GM12878 (cell line): ENCODE measurements at regions not wholly inside any gene's neighbourhood (a gene's known extent, or its start where the extent isn't known, plus 50 kb on each side); places are given as distances from the start of the nearest gene placed in this dataset.

Experiments
- ATAC-seq: fragments of 200-7000 bp; cut with Tn5 transposase; 3 replicates; pipeline ENCODE4 v1.9.1; 2020; ENCODE audit warnings: mild to moderate bottlenecking, moderate library complexity
- BruUV-seq: library from RNA; stranded (reverse); fragments of 400-500 nt; replicated peaks from 2 replicates; lab custom pipeline; 2021; lab: Mats Ljungman, UMichigan
- CTCF ChIA-PET: fragments of 300-600 bp; sonication (Branson Sonifier 250); formaldehyde crosslinking; extraction: SDS; loops from one replicate; lab custom pipeline; 2021; ENCODE audit warnings: inconsistent platforms; lab: Yijun Ruan, JAX
- POLR2A ChIA-PET: fragments of 350-600 bp; formaldehyde crosslinking; extraction: SDS; loops from one replicate; lab custom pipeline; 2021; ENCODE audit warnings: inconsistent platforms; lab: Charles Lee
- RAD21 ChIA-PET: fragments of 300-600 bp; sonication (Branson Sonifier 250); formaldehyde crosslinking; loops from one replicate; lab custom pipeline; 2023; ENCODE audit warnings: antibody characterized with exemption; ENCODE audit not compliant: unreplicated experiment; lab: Charles Lee
- SMC1A ChIA-PET: fragments of 300-600 bp; sonication (Branson Sonifier 250); formaldehyde crosslinking; loops from one replicate; lab custom pipeline; 2023; ENCODE audit not compliant: unreplicated experiment, uncharacterized antibody; lab: Charles Lee
- DNase-seq: peaks from one replicate; pipeline ENCODE4 v3.0.0-alpha.2; 2011; ENCODE audit warnings: low read depth, low spot score
- FAIRE-seq: peaks from 3 replicates; lab custom pipeline; 2011; peaks lifted over from hg19 to GRCh38; lab: Jason Lieb, UNC
- H2AFZ ChIP-seq: 2 replicates; pipeline ENCODE4 v1.6.0; 2011; ENCODE audit warnings: low read depth, low read length, control low read depth; ENCODE audit not compliant: control insufficient read depth
- H3K27ac ChIP-seq: 2 replicates; pipeline ENCODE4 v1.5.1; 2011; ENCODE audit warnings: control low read depth; ENCODE audit not compliant: control insufficient read depth, insufficient read depth
- H3K27me3 ChIP-seq, 2 experiments: replicated peaks in 1 of 2; 2 replicates each; pipeline versions ENCODE4 v1.6.0 to v1.6.1; 2011; ENCODE audit warnings: low read length in 1 of 2; ENCODE audit not compliant: control insufficient read depth in 2 of 2, insufficient read depth in 2 of 2
- H3K36me3 ChIP-seq, 2 experiments: 2 replicates each; pipeline ENCODE4 v1.5.1; 2011; ENCODE audit warnings: low read length in 1 of 2; ENCODE audit not compliant: control insufficient read depth in 2 of 2, insufficient read depth in 2 of 2
- H3K4me1 ChIP-seq: 2 replicates; pipeline ENCODE4 v1.6.1; 2011; ENCODE audit warnings: mild to moderate bottlenecking, low read length, moderate library complexity, mixed read lengths; ENCODE audit not compliant: control insufficient read depth, insufficient read depth
- H3K4me2 ChIP-seq: 2 replicates; pipeline ENCODE4 v1.6.0; 2011; ENCODE audit warnings: control low read depth; ENCODE audit not compliant: control insufficient read depth, insufficient read depth
- H3K4me3 ChIP-seq: fragments of 200-600 bp; sonication (generic); 2 replicates; pipeline ENCODE4 v1.5.1; 2016
- H3K79me2 ChIP-seq: 2 replicates; pipeline ENCODE4 v1.6.0; 2011; ENCODE audit warnings: low read length; ENCODE audit not compliant: control insufficient read depth, insufficient read depth
- H3K9ac ChIP-seq: 2 replicates; pipeline ENCODE4 v1.8.0; 2011; ENCODE audit warnings: low read length, control low read depth, mixed read lengths; ENCODE audit not compliant: control insufficient read depth, insufficient read depth
- H3K9me3 ChIP-seq: replicated peaks from 3 replicates; pipeline ENCODE4 v1.5.1; 2011; ENCODE audit warnings: mild to moderate bottlenecking, low read length; ENCODE audit not compliant: control insufficient read depth, insufficient read depth
- H4K20me1 ChIP-seq: 2 replicates; pipeline ENCODE4 v1.6.0; 2011; ENCODE audit not compliant: control insufficient read depth, insufficient read depth
- EZH2 ChIP-seq: IDR thresholded peaks from 2 replicates; pipeline ENCODE4 v1.6.1; 2012; ENCODE audit warnings: low read depth, mild to moderate bottlenecking, control low read depth, inconsistent platforms, low read length, borderline replicate concordance; ENCODE audit not compliant: control insufficient read depth
- GABPA ChIP-seq: IDR thresholded peaks from 2 replicates; pipeline ENCODE4 v1.6.1; 2014; ENCODE audit warnings: antibody characterized with exemption, low read depth, mild to moderate bottlenecking, inconsistent platforms
- NBN ChIP-seq: fragments of 450-650 bp; IDR thresholded peaks from 2 replicates; pipeline ENCODE4 v1.6.1; 2016
- TAF1 ChIP-seq: IDR thresholded peaks from 2 replicates; pipeline ENCODE4 v1.6.1; 2011; ENCODE audit warnings: mild to moderate bottlenecking, low read depth, low read length, borderline replicate concordance
- TCF12 ChIP-seq: IDR thresholded peaks from 2 replicates; pipeline ENCODE4 v1.6.1; 2011; ENCODE audit warnings: low read depth, mild to moderate bottlenecking, low read length
- WGBS: methylation state at CpG from one replicate; pipeline ENCODE4 v1.1.6; 2016; ENCODE audit warnings: low lambda C conversion rate; ENCODE audit not compliant: insufficient replicate concordance, insufficient coverage; ENCODE audit errors: missing lambda C conversion rate; 5-methylcytosine and 5-hydroxymethylcytosine counted together
- in situ Hi-C: fragments of 300-500 bp; cut with MboI; formaldehyde crosslinking; loops from 9 replicates; pipeline ENCODE4 v1.14.3; 2018; ENCODE audit warnings: mixed read lengths
- intact Hi-C: fragments of 100-400 bp; cut with micrococcal nuclease; formaldehyde crosslinking; loops from one replicate; pipeline ENCODE4 v1.14.2; 2022; ENCODE audit not compliant: unreplicated experiment
- TF ChIP-seq, protein P1 (sequence below): fragments of 450-650 bp; IDR thresholded peaks from 2 replicates; pipeline ENCODE4 v1.6.1; 2017; ENCODE audit warnings: antibody characterized with exemption, mild to moderate bottlenecking, moderate library complexity
- TF ChIP-seq, protein P2 (sequence below): IDR thresholded peaks from 2 replicates; pipeline ENCODE4 v1.6.1; 2011; ENCODE audit warnings: low read depth, low read length, improper control_type of control experiment, borderline replicate concordance

DNA sequence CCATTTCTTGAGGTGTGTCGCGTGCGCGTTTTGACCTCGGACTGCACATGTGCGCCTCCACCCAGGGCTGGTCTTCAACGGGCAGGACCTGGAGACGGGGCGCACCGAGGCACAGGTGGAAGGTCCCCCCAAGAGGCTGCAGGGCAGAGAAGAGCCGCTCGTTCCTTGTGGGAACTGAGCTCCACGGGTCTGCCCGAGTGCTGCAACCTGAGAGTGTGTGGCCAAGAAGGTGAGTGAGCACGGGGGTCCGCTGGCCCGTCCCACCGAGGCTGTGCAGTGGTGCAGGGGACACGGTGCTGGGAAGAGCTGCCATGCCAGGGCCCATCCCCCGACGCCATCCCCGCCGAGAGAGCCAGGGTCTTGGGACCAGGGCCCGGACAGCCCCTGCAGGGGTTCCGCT is 268.3 kb downstream of the GALR1 start:
- TF ChIP-seq GABPA (no peak), TAF1 (no peak), NBN (no peak), TCF12 (no peak), EZH2 (no peak)
- TF ChIP-seq, protein P1, sequence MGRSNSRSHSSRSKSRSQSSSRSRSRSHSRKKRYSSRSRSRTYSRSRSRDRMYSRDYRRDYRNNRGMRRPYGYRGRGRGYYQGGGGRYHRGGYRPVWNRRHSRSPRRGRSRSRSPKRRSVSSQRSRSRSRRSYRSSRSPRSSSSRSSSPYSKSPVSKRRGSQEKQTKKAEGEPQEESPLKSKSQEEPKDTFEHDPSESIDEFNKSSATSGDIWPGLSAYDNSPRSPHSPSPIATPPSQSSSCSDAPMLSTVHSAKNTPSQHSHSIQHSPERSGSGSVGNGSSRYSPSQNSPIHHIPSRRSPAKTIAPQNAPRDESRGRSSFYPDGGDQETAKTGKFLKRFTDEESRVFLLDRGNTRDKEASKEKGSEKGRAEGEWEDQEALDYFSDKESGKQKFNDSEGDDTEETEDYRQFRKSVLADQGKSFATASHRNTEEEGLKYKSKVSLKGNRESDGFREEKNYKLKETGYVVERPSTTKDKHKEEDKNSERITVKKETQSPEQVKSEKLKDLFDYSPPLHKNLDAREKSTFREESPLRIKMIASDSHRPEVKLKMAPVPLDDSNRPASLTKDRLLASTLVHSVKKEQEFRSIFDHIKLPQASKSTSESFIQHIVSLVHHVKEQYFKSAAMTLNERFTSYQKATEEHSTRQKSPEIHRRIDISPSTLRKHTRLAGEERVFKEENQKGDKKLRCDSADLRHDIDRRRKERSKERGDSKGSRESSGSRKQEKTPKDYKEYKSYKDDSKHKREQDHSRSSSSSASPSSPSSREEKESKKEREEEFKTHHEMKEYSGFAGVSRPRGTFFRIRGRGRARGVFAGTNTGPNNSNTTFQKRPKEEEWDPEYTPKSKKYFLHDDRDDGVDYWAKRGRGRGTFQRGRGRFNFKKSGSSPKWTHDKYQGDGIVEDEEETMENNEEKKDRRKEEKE, result no peak
- TF ChIP-seq, protein P2, sequence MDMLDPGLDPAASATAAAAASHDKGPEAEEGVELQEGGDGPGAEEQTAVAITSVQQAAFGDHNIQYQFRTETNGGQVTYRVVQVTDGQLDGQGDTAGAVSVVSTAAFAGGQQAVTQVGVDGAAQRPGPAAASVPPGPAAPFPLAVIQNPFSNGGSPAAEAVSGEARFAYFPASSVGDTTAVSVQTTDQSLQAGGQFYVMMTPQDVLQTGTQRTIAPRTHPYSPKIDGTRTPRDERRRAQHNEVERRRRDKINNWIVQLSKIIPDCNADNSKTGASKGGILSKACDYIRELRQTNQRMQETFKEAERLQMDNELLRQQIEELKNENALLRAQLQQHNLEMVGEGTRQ, result no peak
- H3K4me1 ChIP-seq, result no peaks in the 10 kb centered on the region
- H3K4me2 ChIP-seq, result no peak overlapping the region
- CTCF ChIA-PET, result no interaction called here
- POLR2A ChIA-PET, result no interaction called here
- intact Hi-C loops, result no loop called here
- in situ Hi-C loops, result no loop called here
- no peak for DNase-seq
- SMC1A ChIA-PET, result no interaction called here
- H3K27me3 ChIP-seq, result no peaks in the 10 kb centered on the region
- no peak overlapping the region for H3K4me3 ChIP-seq
- no TSS peak for BruUV-seq
- no peaks in the 10 kb centered on the region for H3K79me2 ChIP-seq
- H2AFZ ChIP-seq, result no peak overlapping the region
- WGBS, result 66% methylated on average over 23 of the region's 25 CpGs
- H4K20me1 ChIP-seq, result no peaks in the 10 kb centered on the region
- RAD21 ChIA-PET, result no interaction called here
- H3K36me3 ChIP-seq, result no peaks in the 10 kb centered on the region
- FAIRE-seq, result no peak
- H3K9me3 ChIP-seq, result no peaks in the 10 kb centered on the region
- no peak for ATAC-seq
- no peak overlapping the region for H3K9ac ChIP-seq
- H3K27ac ChIP-seq, result no peak overlapping the region
